PC-3 (cell line): ENCODE measurements at regions not wholly inside any gene's neighbourhood (a gene's known extent, or its start where the extent isn't known, plus 50 kb on each side); places are given as distances from the start of the nearest gene placed in this dataset.

Experiments
- CTCF ChIP-seq: fragments of 300-600 bp; sonication (generic); conservative IDR thresholded peaks from 2 replicates; pipeline ENCODE4 v1.5.1; 2017; ENCODE audit warnings: antibody characterized with exemption, low read depth, mild to moderate bottlenecking, low read length
- EZH2 ChIP-seq: fragments of 300-600 bp; sonication (generic); IDR thresholded peaks from one replicate; pipeline ENCODE4 v1.6.1; 2017; ENCODE audit warnings: antibody characterized with exemption, mild to moderate bottlenecking, low read length; ENCODE audit not compliant: unreplicated experiment

- no peak for TF ChIP-seq CTCF
- no peak for TF ChIP-seq EZH2
Measured at GRCh38 chr6:69466979-69467570, 329.7 kb downstream of the LMBRD1 start.
